DND-41 (cell line): ENCODE measurements at regions not wholly inside any gene's neighbourhood (a gene's known extent, or its start where the extent isn't known, plus 50 kb on each side); places are given as distances from the start of the nearest gene placed in this dataset.

Experiments used
- EZH2 ChIP-seq: IDR thresholded peaks from 3 replicates; pipeline ENCODE4 v1.6.1; 2012; ENCODE audit warnings: borderline replicate concordance, low read depth, mild to moderate bottlenecking, moderate library complexity, low read length, inconsistent platforms; ENCODE audit not compliant: severe bottlenecking
- TF ChIP-seq, protein P1 (sequence below): IDR thresholded peaks from 2 replicates; pipeline ENCODE4 v1.5.1; 2012; ENCODE audit warnings: borderline replicate concordance, low read length, moderate library complexity, mild to moderate bottlenecking; ENCODE audit not compliant: poor library complexity, severe bottlenecking; ENCODE audit errors: extremely low read depth

DNA sequence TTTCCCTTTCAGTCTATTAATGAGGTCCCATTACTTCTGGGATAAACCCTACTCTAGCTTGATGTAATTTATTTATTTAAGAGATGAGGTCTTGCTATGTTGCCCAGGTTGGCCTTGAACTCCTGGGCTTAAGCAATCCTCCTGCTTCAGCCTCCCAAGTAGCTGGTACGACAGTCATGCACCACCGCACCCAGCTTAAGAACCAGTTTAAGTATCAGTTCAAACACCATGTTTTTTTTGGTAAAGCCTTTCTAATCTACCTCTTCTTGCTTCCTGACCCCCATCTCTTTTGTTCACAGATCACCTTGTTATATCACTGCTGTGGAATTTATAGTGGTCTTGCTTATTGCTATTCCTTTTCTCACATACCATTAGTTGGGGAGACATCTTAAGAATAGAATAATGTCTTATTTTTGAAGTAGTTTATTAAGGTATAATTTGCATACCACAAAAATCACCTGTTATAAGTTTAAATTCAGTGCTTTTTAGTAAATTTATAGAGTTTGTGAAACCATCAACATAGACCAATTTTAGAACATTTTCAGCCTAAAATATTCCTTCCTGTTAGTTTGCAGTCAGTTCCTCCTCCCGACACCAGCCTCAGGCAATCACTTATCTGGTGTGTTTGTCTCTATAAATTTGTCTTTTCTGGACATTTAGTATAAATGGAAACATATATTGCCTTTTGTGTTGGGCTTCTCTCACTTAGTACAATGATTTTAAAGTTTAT is 257.9 kb downstream of the PDCD6IP start:
- TF ChIP-seq, protein P1, sequence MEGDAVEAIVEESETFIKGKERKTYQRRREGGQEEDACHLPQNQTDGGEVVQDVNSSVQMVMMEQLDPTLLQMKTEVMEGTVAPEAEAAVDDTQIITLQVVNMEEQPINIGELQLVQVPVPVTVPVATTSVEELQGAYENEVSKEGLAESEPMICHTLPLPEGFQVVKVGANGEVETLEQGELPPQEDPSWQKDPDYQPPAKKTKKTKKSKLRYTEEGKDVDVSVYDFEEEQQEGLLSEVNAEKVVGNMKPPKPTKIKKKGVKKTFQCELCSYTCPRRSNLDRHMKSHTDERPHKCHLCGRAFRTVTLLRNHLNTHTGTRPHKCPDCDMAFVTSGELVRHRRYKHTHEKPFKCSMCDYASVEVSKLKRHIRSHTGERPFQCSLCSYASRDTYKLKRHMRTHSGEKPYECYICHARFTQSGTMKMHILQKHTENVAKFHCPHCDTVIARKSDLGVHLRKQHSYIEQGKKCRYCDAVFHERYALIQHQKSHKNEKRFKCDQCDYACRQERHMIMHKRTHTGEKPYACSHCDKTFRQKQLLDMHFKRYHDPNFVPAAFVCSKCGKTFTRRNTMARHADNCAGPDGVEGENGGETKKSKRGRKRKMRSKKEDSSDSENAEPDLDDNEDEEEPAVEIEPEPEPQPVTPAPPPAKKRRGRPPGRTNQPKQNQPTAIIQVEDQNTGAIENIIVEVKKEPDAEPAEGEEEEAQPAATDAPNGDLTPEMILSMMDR = no peak
- TF ChIP-seq EZH2 = no peak
